ENCODE measurements at regions not wholly inside any gene's neighbourhood (a gene's known extent, or its start where the extent isn't known, plus 50 kb on each side); places are given as distances from the start of the nearest gene placed in this dataset.

GRCh38 chr3:189076449-189076848 lies 95.3 kb upstream of the TPRG1 start:
- H3K27me3 ChIP-seq (replicated peaks; ENCODE audit: insufficient read depth, low read length), result no peaks in the 10 kb centered on the region
- no peaks in the 10 kb centered on the region for H3K9me3 ChIP-seq (replicated peaks; ENCODE audit: insufficient read depth, low read length)
- H3K4me2 ChIP-seq (ENCODE audit: low read depth, low read length), result no peak overlapping the region
- no peak overlapping the region for H3K9ac ChIP-seq (ENCODE audit: low read length)
- no peaks in the 10 kb centered on the region for H3F3A ChIP-seq (ENCODE audit: insufficient read depth, low read length)
- H4K20me1 ChIP-seq (ENCODE audit: insufficient read depth, low read length), result no peaks in the 10 kb centered on the region
- H3K4me3 ChIP-seq (ENCODE audit: low read length), result no peak overlapping the region
- no peak overlapping the region for H2AFZ ChIP-seq (ENCODE audit: low read length)
- H3K79me2 ChIP-seq (ENCODE audit: low read length), result no peaks in the 10 kb centered on the region
- DNase-seq, result no peak
- no peak overlapping the region for H3K27ac ChIP-seq (ENCODE audit: low read length)
- no peaks in the 10 kb centered on the region for H3K36me3 ChIP-seq (replicated peaks; ENCODE audit: insufficient read depth, low read length)
- TF ChIP-seq EZH2phosphoT487 (IDR thresholded peaks at IDR 0.05; ENCODE audit: low read length) (no peak), EZH2 (optimal IDR thresholded peaks at IDR 0.05; ENCODE audit: low read depth, low read length) (no peak), CTCF (IDR thresholded peaks at IDR 0.05; ENCODE audit: low read length) (no peak)
- no peaks in the 10 kb centered on the region for H3K4me1 ChIP-seq (ENCODE audit: low read length)
- H3K9me2 ChIP-seq (replicated peaks; ENCODE audit: insufficient read depth, low read length), result no peaks in the 10 kb centered on the region

- H3K4me2 ChIP-seq (ENCODE audit: low read depth, low read length), result no peak overlapping the region
- no peak for DNase-seq
- no peak overlapping the region for H3K27ac ChIP-seq (ENCODE audit: low read length)
- no peak overlapping the region for H2AFZ ChIP-seq (ENCODE audit: low read length)
- H3K4me3 ChIP-seq (ENCODE audit: low read length), result no peak overlapping the region
- no peaks in the 10 kb centered on the region for H3K36me3 ChIP-seq (replicated peaks; ENCODE audit: insufficient read depth, low read length)
- TF ChIP-seq EZH2phosphoT487 (IDR thresholded peaks at IDR 0.05; ENCODE audit: low read length) (no peak), CTCF (IDR thresholded peaks at IDR 0.05; ENCODE audit: low read length) (no peak), EZH2 (optimal IDR thresholded peaks at IDR 0.05; ENCODE audit: low read depth, low read length) (no peak)
- no peaks in the 10 kb centered on the region for H4K20me1 ChIP-seq (ENCODE audit: insufficient read depth, low read length)
- no peaks in the 10 kb centered on the region for H3K4me1 ChIP-seq (ENCODE audit: low read length)
- H3K79me2 ChIP-seq (ENCODE audit: low read length), result no peaks in the 10 kb centered on the region
- no peaks in the 10 kb centered on the region for H3K27me3 ChIP-seq (replicated peaks; ENCODE audit: insufficient read depth, low read length)
- no peaks in the 10 kb centered on the region for H3K9me2 ChIP-seq (replicated peaks; ENCODE audit: insufficient read depth, low read length)
- no peaks in the 10 kb centered on the region for H3K9me3 ChIP-seq (replicated peaks; ENCODE audit: insufficient read depth, low read length)
- H3F3A ChIP-seq (ENCODE audit: insufficient read depth, low read length), result no peaks in the 10 kb centered on the region
- no peak overlapping the region for H3K9ac ChIP-seq (ENCODE audit: low read length)
Measured at GRCh38 chr3:189080745-189081144, 91.0 kb upstream of the TPRG1 start.

- no peaks in the 10 kb centered on the region for H4K20me1 ChIP-seq (ENCODE audit: insufficient read depth, low read length)
- no peak overlapping the region for H3K4me2 ChIP-seq (ENCODE audit: low read depth, low read length)
- H3K9me2 ChIP-seq (replicated peaks; ENCODE audit: insufficient read depth, low read length), result no peaks in the 10 kb centered on the region
- TF ChIP-seq EZH2 (optimal IDR thresholded peaks at IDR 0.05; ENCODE audit: low read depth, low read length) (no peak), CTCF (IDR thresholded peaks at IDR 0.05; ENCODE audit: low read length) (no peak), EZH2phosphoT487 (IDR thresholded peaks at IDR 0.05; ENCODE audit: low read length) (no peak)
- H3K27me3 ChIP-seq (replicated peaks; ENCODE audit: insufficient read depth, low read length), result no peaks in the 10 kb centered on the region
- no peak for DNase-seq
- no peak overlapping the region for H2AFZ ChIP-seq (ENCODE audit: low read length)
- H3K79me2 ChIP-seq (ENCODE audit: low read length), result no peaks in the 10 kb centered on the region
- no peaks in the 10 kb centered on the region for H3K9me3 ChIP-seq (replicated peaks; ENCODE audit: insufficient read depth, low read length)
- H3K4me1 ChIP-seq (ENCODE audit: low read length), result no peaks in the 10 kb centered on the region
- H3K36me3 ChIP-seq (replicated peaks; ENCODE audit: insufficient read depth, low read length), result no peaks in the 10 kb centered on the region
- no peaks in the 10 kb centered on the region for H3F3A ChIP-seq (ENCODE audit: insufficient read depth, low read length)
- H3K9ac ChIP-seq (ENCODE audit: low read length), result no peak overlapping the region
- no peak overlapping the region for H3K27ac ChIP-seq (ENCODE audit: low read length)
- no peak overlapping the region for H3K4me3 ChIP-seq (ENCODE audit: low read length)
Measured at GRCh38 chr3:189082666-189083427, 88.9 kb upstream of the TPRG1 start.
